OCI-LY7 (cell line): ENCODE measurements at regions not wholly inside any gene's neighbourhood (a gene's known extent, or its start where the extent isn't known, plus 50 kb on each side); places are given as distances from the start of the nearest gene placed in this dataset.

Experiments
- BruUV-seq: library from RNA; stranded (reverse); fragments of 400-500 nt; replicated peaks from 2 replicates; lab custom pipeline; 2021; lab: Mats Ljungman, UMichigan
- CTCF ChIA-PET: fragments of 300-600 bp; sonication (Branson Sonifier 250); formaldehyde crosslinking; loops from one replicate; lab custom pipeline; 2022; ENCODE audit warnings: antibody characterized with exemption; ENCODE audit not compliant: unreplicated experiment; lab: Charles Lee
- POLR2A ChIA-PET: fragments of 300-600 bp; sonication (Branson Sonifier 250); formaldehyde crosslinking; loops from one replicate; lab custom pipeline; 2022; ENCODE audit warnings: antibody characterized with exemption; lab: Charles Lee
- DNase-seq: peaks from one replicate; pipeline ENCODE4 v3.0.0-alpha.2; 2015; ENCODE audit warnings: low spot score
- H2AFZ ChIP-seq: fragments of 200-600 bp; sonication (generic), shearing (Covaris generic); 2 replicates; pipeline ENCODE4 v1.6.1; 2014; ENCODE audit warnings: mild to moderate bottlenecking, antibody characterized with exemption, low read length, moderate library complexity
- H3K27ac ChIP-seq: fragments of 200-600 bp; sonication (generic); 2 replicates; pipeline ENCODE4 v1.5.1; 2014; ENCODE audit warnings: mixed run types, low read depth, mild to moderate bottlenecking, moderate library complexity, low read length, inconsistent platforms; ENCODE audit not compliant: poor library complexity, severe bottlenecking
- H3K36me3 ChIP-seq: fragments of 200-600 bp; sonication (generic); 2 replicates; pipeline ENCODE4 v1.6.1; 2014; ENCODE audit warnings: mild to moderate bottlenecking, antibody characterized with exemption, low read length, moderate library complexity, mixed read lengths; ENCODE audit not compliant: insufficient read depth
- H3K4me1 ChIP-seq: fragments of 200-600 bp; sonication (generic); 2 replicates; pipeline ENCODE4 v1.5.1; 2014; ENCODE audit warnings: mild to moderate bottlenecking, low read length; ENCODE audit not compliant: insufficient read depth, poor library complexity, severe bottlenecking
- H3K4me2 ChIP-seq: fragments of 200-600 bp; sonication (generic); 2 replicates; pipeline ENCODE4 v1.6.1; 2014; ENCODE audit warnings: mild to moderate bottlenecking, low read length
- H3K4me3 ChIP-seq: fragments of 200-600 bp; sonication (generic); 2 replicates; pipeline ENCODE4 v1.5.1; 2014; ENCODE audit warnings: mild to moderate bottlenecking, low read depth, low read length; ENCODE audit not compliant: poor library complexity, severe bottlenecking
- H3K79me2 ChIP-seq: fragments of 200-600 bp; sonication (generic); 2 replicates; pipeline ENCODE4 v1.6.1; 2016; ENCODE audit warnings: low read depth, mild to moderate bottlenecking, low read length, moderate library complexity, mixed read lengths; ENCODE audit not compliant: insufficient read depth
- H3K9me2 ChIP-seq: fragments of 200-600 bp; sonication (generic); 2 replicates; pipeline ENCODE4 v1.6.1; 2016; ENCODE audit warnings: mild to moderate bottlenecking, low read length, mixed read lengths; ENCODE audit not compliant: insufficient read depth
- H3K9me3 ChIP-seq: fragments of 200-600 bp; sonication (generic); 2 replicates; pipeline ENCODE4 v1.6.1; 2014; ENCODE audit warnings: mild to moderate bottlenecking, mixed run types, low read length, mixed read lengths
- H4K20me1 ChIP-seq: fragments of 200-600 bp; sonication (generic); 2 replicates; pipeline ENCODE4 v1.6.1; 2014; ENCODE audit warnings: mild to moderate bottlenecking, antibody characterized with exemption, low read length, moderate library complexity, mixed read lengths; ENCODE audit not compliant: insufficient read depth
- CTCF ChIP-seq: fragments of 200-600 bp; sonication (generic); conservative IDR thresholded peaks from 2 replicates; pipeline ENCODE4 v1.5.1; 2014; ENCODE audit warnings: mild to moderate bottlenecking, antibody characterized with exemption, low read length, moderate library complexity, mixed read lengths
- EZH2phosphoT487 ChIP-seq: fragments of 200-600 bp; sonication (generic); IDR thresholded peaks from 2 replicates; pipeline ENCODE4 v1.6.1; 2018; ENCODE audit warnings: low read depth, borderline replicate concordance, mild to moderate bottlenecking, mixed run types, antibody characterized with exemption, low read length, moderate library complexity, mixed read lengths
- intact Hi-C: fragments of 100-400 bp; cut with micrococcal nuclease; formaldehyde crosslinking; loops from one replicate; pipeline ENCODE4 v1.10.0; 2022; ENCODE audit not compliant: unreplicated experiment

GRCh38 chr10:110393866-110394265, 89.1 kb upstream of the SMNDC1 start:
- intact Hi-C loops = no loop called here
- Histone ChIP-seq H3K36me3 (no peaks in the 10 kb centered on the region), H3K27ac (no peak overlapping the region), H3K4me1 (peaks cover 22% of the 10 kb centered on the region), H3K9me3 (no peaks in the 10 kb centered on the region), H3K79me2 (no peaks in the 10 kb centered on the region), H3K9me2 (no peaks in the 10 kb centered on the region), H4K20me1 (no peaks in the 10 kb centered on the region), H3K4me3 (no peak overlapping the region), H3K4me2 (no peak overlapping the region), H2AFZ (no peak overlapping the region)
- DNase-seq = no peak
- no TSS peak for BruUV-seq
- TF ChIP-seq EZH2phosphoT487 = no peak
- TF ChIP-seq CTCF = no peak
- ChIA-PET POLR2A (no interaction called here), CTCF (no interaction called here)

DNA sequence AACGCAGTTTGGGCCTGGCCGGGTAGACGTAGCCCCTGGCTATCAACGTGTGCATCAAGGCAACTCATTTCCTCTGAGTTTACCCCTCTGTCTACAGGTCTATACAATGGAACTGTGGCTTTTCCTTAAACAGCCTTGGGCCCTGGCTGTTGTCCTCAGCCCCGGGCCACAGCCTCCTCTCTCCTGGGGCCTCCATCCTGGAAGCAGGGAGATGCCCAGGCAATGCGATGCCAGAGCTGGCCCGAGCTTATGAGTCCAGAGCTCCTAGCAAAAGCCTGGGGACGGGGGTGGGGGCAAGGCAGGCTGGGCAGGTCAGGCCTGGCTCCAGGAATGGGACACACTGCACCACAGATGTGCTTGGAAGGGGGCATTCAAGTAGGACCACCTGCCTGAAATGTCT, 89.6 kb upstream of the SMNDC1 start:
- no peaks in the 10 kb centered on the region for H4K20me1 ChIP-seq

More for the DNA sequence above, 89.6 kb upstream of the SMNDC1 start:
- H3K4me2 ChIP-seq = no peak overlapping the region
- peaks cover 18% of the 10 kb centered on the region for H3K4me1 ChIP-seq
- H3K9me2 ChIP-seq = no peaks in the 10 kb centered on the region
- intact Hi-C loops = no loop called here
- H3K9me3 ChIP-seq = no peaks in the 10 kb centered on the region
- H2AFZ ChIP-seq = no peak overlapping the region
- ChIA-PET CTCF (no interaction called here), POLR2A (interaction anchor here (0.8 kb wide), 1 partner anchor 88 kb away, joined by 8 read pairs; no protein-coding TSS in a partner anchor)
- no peak for TF ChIP-seq EZH2phosphoT487
- no peak for TF ChIP-seq CTCF
- no peak for DNase-seq
- no peak overlapping the region for H3K27ac ChIP-seq
- H3K4me3 ChIP-seq = no peak overlapping the region
- no peaks in the 10 kb centered on the region for H3K36me3 ChIP-seq
- no TSS peak for BruUV-seq
- no peaks in the 10 kb centered on the region for H3K79me2 ChIP-seq
